GM12875 (cell line): ENCODE measurements at regions not wholly inside any gene's neighbourhood (a gene's known extent, or its start where the extent isn't known, plus 50 kb on each side); places are given as distances from the start of the nearest gene placed in this dataset.

Experiments used
- H3K4me3 ChIP-seq: one replicate; pipeline ENCODE4 v1.5.1; 2011; ENCODE audit warnings: low read depth, low read length, control low read depth
- TF ChIP-seq, protein P1 (sequence below): IDR thresholded peaks from 2 replicates; pipeline ENCODE4 v1.5.1; 2011; ENCODE audit warnings: low read depth, mild to moderate bottlenecking, control low read depth, inconsistent platforms, low read length, moderate library complexity, borderline replicate concordance; ENCODE audit not compliant: insufficient read depth

DNA sequence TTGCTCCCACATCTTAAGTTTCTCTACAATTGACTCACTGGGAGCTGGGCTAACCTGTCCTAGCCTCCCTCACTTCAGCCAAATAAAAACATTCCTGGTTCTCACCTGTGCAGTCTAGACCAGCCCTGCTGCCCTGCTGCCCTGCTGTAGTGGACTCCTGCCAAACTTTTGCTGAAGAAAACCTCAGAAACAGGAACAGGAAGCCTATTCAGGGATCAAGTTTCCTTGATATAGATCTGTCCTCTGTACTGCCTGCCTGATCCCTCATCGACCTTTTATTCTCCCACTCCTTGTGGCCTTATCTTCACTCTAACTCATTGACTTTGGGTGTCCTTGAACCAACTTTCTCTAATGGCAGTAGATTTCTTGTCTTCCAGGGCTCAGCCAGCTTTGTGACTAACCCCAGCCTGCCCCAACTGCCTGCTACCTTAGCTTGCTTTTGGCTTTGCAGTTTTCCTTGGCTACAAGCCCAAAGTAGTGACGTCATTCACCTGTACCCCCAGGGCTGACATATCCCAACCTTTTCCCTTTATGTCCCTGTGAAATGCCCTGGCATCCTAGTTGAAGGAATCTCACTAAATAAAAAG, 234.8 kb downstream of the DUSP6 start:
- H3K4me3 ChIP-seq: no peak overlapping the region
- TF ChIP-seq, protein P1, sequence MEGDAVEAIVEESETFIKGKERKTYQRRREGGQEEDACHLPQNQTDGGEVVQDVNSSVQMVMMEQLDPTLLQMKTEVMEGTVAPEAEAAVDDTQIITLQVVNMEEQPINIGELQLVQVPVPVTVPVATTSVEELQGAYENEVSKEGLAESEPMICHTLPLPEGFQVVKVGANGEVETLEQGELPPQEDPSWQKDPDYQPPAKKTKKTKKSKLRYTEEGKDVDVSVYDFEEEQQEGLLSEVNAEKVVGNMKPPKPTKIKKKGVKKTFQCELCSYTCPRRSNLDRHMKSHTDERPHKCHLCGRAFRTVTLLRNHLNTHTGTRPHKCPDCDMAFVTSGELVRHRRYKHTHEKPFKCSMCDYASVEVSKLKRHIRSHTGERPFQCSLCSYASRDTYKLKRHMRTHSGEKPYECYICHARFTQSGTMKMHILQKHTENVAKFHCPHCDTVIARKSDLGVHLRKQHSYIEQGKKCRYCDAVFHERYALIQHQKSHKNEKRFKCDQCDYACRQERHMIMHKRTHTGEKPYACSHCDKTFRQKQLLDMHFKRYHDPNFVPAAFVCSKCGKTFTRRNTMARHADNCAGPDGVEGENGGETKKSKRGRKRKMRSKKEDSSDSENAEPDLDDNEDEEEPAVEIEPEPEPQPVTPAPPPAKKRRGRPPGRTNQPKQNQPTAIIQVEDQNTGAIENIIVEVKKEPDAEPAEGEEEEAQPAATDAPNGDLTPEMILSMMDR: no peak

DNA sequence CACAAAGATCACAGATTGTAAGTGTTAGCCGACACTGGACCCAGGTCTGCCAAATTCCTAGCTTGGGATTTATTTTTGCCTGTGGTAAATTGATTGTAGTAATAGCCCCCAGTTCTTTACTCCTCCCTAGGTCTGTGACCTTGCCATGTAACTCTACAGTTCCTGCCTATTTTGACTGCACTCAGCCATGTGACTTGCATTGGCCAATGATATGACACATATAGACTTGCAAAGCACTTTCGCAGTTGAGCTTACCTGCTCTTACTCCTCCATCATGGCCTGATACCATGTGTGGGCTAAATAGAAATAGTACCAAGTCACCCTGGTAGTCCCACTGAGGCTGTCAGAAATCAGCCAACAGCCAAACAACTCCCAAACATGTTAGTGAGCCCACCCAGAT, 240.3 kb downstream of the DUSP6 start:
- TF ChIP-seq, protein P1: no peak
- H3K4me3 ChIP-seq: no peak overlapping the region

DNA sequence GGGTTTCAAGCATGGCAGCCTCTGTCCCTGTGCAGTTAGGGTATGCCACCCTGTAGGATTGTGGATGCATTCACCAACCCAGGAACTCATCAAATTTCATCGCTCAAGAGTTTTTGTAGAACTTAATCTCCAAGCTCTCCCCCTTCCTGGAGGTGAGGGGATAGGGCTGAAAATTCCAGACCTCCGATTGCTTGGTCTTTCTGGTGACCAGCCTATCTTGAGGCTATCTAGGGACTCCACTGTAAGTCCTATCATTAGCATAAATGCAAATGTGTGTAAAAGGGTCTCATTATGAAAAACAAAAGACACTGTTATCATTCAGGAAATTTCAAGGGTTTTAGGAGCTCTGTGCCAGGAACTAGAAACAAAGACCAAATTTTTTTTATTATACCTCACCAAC, 244.0 kb downstream of the DUSP6 start:
- TF ChIP-seq, protein P1: no peak
- no peak overlapping the region for H3K4me3 ChIP-seq

DNA sequence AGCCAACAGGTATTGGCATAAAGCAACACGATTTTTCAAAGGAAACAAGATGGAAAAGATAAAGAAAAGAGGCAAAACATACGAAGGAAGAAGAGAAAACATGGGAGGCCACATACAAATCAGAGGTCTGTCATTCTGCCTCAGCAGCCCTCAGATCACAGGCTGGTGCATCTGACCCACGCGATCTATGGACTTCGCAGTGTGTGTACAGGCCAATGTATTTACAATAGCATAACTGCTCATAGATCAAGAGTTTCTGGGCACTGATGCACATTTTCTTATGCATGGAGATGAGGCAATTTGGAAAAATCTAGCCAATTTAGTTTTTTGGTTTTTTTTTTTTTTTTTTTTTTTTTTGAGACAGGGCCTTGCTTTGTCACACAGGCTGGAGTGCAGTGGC, 245.4 kb downstream of the DUSP6 start:
- TF ChIP-seq, protein P1: no peak
- H3K4me3 ChIP-seq: no peak overlapping the region

DNA sequence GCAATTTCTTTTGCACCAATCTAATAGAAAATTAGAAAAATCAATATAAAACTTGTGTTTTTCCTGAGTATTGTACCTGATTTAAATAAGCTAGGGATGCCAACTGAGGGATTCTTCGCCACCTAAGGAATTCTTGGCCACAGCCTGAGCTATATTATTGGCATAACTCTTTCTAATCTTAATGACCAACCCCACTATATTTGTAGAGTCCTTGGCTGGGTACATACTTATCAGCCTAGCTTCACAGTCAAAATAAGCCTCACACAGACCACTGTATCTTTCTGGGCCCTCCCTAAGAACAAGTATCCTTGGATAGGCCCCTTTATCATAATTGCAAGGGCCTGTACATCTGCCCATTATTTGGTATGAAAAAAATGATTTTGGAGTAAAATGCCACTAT, 247.1 kb downstream of the DUSP6 start:
- TF ChIP-seq, protein P1: no peak
- H3K4me3 ChIP-seq: no peak overlapping the region

DNA sequence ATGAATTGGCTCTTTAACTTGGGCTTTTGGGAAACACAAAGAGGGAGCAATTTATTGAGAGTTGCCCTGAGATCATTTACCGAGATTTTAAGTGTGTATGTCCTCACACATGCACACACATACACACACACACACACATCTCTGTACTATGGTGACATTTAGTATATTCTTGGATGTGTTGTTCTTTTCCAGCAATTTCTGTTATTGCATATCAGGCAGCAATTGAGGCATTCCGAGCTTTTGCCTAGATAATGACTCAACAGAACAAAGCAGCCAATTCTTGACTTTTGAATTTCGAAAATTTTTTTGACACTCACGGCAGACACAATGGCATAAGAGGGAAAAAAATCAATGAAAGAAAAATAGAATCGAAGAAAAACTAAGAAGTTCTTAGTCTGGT, 248.5 kb downstream of the DUSP6 start:
- H3K4me3 ChIP-seq: no peak overlapping the region
- TF ChIP-seq, protein P1: no peak

DNA sequence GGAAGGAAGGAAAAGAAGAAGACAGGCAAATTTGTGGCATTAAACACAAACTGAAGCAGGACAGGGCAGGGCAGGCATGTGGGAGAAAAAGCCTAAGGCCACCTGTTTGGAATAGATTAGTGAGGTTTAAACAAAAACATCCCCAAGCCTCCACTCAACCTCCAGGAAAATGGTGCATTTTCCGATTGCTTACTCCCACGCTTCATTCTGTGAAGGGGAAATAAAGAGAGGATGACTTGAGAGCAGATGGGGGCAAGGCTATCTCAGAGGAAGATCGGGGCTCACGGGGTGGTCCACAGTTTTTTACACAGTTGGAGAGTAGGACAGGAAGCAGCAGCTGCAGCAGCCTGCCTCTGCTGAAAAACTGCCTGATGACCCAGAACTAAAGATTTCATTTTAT, 250.9 kb downstream of the DUSP6 start:
- no peak overlapping the region for H3K4me3 ChIP-seq

More for the DNA sequence above, 250.9 kb downstream of the DUSP6 start:
- TF ChIP-seq, protein P1: no peak
